Epidermal melanocyte (primary cell): ENCODE measurements at regions not wholly inside any gene's neighbourhood (a gene's known extent, or its start where the extent isn't known, plus 50 kb on each side); places are given as distances from the start of the nearest gene placed in this dataset.
A peak's percentile ranks its signal among the peaks of the same experiment; 100 is the strongest.
"Not testable (repeated sequence)": the region's sequence is repeated elsewhere in the genome, so short reads cannot be mapped to it uniquely, and the experiment has no call there.

Source experiments
- DNase-seq: peaks from one replicate; pipeline ENCODE4 v3.0.0; 2011; ENCODE audit warnings: low spot score; ENCODE audit not compliant: insufficient read length

DNA sequence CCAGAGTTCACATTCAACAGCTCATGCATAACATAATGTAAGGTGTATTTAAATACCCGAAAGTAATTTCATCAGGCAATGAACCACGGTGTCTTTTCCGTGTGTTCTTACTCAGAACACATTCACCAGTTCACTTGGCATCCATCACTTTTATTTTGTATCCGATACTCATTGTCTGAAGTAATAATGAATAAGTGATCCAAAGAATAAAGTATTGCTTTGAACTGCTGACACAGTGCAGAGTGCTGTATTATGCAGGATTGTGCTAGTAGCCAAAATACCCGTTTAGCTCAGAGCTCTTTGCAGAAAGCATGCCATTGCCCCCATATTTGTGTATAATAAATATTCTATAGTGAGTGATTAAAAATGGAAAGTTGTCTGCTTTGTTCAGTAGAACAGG is 460.9 kb upstream of the KCNMB2 start:
- no peak for DNase-seq

GRCh38 chr3:178078953-178079352 is 457.3 kb upstream of the KCNMB2 start:
- DNase-seq, result no peak

DNA sequence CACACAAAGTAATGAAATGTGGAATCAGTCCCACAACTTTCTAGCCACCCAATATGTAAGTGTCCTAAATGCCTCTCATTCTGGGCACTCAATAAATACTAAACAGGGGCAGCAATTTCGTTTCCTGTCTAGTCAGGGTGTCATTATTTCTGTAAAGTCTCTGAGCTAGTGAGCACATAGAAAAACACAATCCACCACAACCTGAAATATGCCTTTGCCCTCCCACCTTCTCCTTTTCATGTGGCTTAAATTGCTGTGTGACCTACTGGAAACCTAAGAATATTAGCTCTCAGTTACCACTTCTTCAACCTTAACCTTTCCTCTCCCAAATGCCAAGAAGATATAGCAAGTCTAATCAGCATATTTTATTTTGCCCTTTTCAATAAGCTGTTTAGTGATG is 456.3 kb upstream of the KCNMB2 start:
- no peak for DNase-seq

- no peak for DNase-seq
Measured at GRCh38 chr3:178082326-178082906, 453.8 kb upstream of the KCNMB2 start.

DNA sequence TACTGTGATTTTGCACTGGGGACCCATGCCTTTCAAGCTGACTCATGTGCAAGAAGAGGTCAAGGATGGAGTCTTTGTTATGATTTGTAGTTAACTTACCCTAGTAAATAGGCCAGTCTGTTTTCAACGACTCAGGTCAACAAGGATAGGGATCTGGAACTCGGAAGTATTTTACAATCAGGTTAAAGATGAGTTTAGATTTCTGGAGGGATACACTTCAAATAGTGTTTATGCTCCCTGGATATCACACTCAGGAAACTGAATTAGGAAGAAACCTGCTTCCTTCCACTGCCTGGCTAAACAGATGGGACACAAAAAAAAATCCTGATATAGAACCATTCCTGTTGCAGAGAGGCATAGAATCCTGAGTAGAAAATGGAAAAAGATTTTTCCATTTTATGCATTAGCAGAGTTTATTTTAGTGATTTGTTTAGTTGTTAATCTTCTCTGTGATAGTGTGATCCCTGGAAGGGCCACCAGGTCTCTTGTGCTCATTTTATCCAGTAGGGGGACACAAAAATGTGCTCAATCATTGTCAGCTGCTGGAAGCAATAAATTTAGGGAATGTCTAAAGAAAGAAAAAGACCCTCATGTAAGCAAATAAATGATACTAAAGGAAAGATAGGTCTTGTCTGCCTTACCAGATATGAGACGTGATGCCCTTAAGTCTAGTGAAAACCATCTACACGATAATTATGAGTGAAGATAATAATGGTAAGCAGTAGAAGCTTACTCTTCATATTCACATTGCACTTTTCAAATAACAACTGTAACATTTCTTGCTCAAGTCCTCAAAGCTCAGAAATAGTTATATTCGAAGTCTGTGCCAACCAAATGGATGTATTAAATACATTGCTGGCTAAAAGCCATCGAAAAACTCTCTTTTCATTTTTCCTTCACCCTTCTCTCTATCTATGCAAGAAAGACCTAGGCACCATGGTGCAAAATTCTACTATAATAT is 452.1 kb upstream of the KCNMB2 start:
- no peak for DNase-seq

GRCh38 chr3:178084938-178085816 is 451.1 kb upstream of the KCNMB2 start:
- peak; percentile 69 for DNase-seq

- DNase-seq, result no peak
Measured at GRCh38 chr3:178085817-178086123, 450.5 kb upstream of the KCNMB2 start.

DNA sequence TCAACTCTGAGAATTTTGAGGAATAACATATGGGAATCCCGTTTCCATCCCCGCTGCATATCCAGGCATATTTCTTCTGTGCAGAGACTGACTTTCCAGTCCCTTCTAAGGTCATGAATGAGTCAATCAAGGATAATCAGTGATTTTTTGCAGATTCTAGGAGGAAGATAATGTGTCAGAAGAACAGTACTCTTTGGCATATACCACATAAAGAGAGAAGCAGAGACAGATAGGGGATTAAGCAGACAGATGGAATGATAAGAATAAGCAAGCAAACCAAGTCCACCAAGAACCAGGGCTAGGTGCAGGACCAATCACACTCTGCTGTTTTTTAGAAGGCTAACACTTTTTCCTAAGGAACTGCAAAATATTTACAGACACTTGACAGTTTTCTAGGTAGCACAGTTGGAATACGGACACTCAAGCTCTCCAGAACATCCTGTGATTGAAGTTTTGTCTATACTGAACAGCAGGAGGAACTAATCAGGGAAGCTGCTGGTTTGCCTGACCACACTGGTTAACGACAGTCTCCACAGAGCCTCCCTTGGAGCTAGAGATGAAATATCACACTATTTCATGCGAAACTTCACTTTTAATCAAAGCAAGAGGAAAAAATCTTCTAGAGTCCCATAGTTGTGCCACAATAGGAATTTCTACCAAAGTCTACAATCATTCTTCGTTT is 450.0 kb upstream of the KCNMB2 start:
- DNase-seq, result no peak

- DNase-seq, result no peak
Measured at GRCh38 chr3:178087376-178087775, 448.9 kb upstream of the KCNMB2 start.

DNA sequence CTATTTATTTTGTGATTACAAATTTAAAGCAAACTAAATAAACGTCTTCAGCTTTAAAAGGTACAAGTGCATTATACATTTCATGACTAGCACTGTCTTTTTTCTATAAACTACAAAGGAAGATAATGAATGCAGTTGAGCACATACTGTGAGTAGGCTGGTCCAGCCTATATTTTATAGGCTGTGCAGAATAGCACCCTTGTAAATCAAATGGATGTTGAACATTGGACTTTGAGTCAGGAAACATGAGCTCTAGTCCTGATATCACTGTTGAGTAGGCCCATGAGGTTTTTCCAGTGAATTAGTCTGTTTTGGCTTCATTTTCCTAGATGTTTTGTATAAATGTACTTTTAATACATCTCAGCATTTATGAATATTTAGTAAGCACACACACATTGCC is 447.3 kb upstream of the KCNMB2 start:
- no peak for DNase-seq

- DNase-seq, result no peak
Measured at GRCh38 chr3:178090899-178091298, 445.3 kb upstream of the KCNMB2 start.

- no peak for DNase-seq
Measured at GRCh38 chr3:178095522-178095921, 440.7 kb upstream of the KCNMB2 start.

- no peak for DNase-seq
Measured at GRCh38 chr3:178096955-178097354, 439.3 kb upstream of the KCNMB2 start.

DNA sequence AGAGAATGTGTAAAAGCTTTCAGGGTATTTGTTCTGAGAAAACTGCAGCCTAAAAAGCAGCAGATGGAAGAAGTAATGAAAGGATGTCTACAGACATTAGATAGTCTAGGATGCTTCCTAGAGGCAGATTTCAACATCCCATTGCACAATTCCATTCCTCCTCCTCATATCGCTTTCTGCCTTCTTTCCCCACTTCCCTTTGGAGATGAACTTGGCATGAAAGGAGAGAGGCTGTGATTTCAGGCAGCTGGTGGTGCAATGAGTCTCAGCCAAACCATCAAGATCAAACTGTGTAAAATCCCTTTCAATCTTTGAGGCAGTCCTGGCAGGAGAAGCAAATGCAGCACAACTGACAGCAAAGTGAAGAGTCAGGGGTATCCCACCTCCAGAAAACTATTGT is 438.7 kb upstream of the KCNMB2 start:
- DNase-seq, result no peak

DNA sequence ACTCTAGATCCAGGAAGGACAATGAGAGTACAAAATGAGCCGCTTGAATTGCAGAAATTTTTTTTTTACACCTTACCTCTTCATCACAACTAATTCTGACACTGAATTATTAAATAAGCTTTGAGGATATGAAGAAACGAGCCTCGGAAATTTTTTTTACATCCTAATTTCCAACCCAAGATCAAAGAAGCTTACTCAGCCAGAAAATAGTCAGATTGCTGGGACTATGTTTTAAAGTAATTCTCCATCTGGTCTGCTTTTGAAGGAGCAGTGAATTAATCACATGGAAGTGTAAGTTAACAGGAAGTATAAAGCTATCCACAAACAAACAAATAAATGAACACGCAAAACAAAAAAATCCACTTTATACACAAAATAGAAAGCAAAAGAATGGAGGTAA is 437.0 kb upstream of the KCNMB2 start:
- DNase-seq, result no peak

GRCh38 chr3:178099862-178100261 is 436.4 kb upstream of the KCNMB2 start:
- DNase-seq, result no peak

GRCh38 chr3:178100908-178101307 is 435.3 kb upstream of the KCNMB2 start:
- no peak for DNase-seq

DNA sequence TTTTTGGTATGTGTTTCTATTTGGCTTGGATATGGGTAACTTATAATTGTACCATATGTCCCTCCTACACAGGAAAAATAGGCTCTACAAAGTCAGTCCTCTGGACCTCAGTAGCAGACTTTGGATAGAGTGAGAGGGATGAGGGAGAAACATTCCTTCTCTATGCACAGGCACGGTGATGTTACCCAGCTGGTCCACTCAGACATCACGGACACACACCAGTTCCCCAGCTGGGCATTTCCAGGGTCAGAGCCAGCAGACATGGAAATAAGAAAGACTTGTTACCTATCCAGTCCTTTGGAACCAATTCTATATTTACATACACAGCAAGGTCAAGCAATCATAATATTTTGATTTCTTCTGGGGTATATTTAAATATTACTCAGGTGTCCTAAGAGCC is 433.1 kb upstream of the KCNMB2 start:
- no peak for DNase-seq

GRCh38 chr3:178107804-178108203 is 428.4 kb upstream of the KCNMB2 start:
- no peak for DNase-seq

DNA sequence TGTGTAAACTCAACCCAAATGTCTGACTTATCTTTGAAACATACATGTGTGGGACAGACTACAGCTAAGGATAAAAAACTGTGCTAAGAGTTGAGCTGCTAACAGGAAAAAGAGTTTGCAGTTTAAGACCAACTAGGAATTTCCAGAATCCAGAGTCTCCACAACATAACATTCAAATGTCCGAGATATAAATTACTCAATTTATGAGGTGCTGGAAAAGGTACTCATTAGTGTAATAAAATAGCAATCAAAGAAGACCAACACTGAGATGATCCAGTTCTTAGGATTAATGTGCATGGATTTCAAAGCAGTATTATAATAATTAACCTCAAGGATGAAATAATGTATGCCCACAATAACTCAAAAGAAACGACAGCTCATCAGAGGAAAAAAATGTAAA is 426.5 kb upstream of the KCNMB2 start:
- no peak for DNase-seq

GRCh38 chr3:178112134-178112533 is 424.1 kb upstream of the KCNMB2 start:
- DNase-seq, result no peak

GRCh38 chr3:178112552-178112951 is 423.7 kb upstream of the KCNMB2 start:
- not testable (repeated sequence) for DNase-seq
